Choroid plexus epithelial cell (primary cell): ENCODE measurements at regions not wholly inside any gene's neighbourhood (a gene's known extent, or its start where the extent isn't known, plus 50 kb on each side); places are given as distances from the start of the nearest gene placed in this dataset.

ENCODE experiments used
- DNase-seq: peaks from one replicate; pipeline ENCODE4 v3.0.0-alpha.2; 2010; ENCODE audit warnings: low read depth
- H3K4me3 ChIP-seq: 2 replicates; pipeline ENCODE4 v1.5.1; 2011; ENCODE audit warnings: low read depth, mild to moderate bottlenecking, control low read depth, low read length, moderate library complexity
- CTCF ChIP-seq: conservative IDR thresholded peaks from 2 replicates; pipeline ENCODE4 v1.5.1; 2011; ENCODE audit warnings: low read depth, mild to moderate bottlenecking, control low read depth, inconsistent platforms, low read length, moderate library complexity

GRCh38 chr9:135255033-135255840 is 167.8 kb downstream of the OLFM1 start:
- no peak for DNase-seq
- no peak overlapping the region for H3K4me3 ChIP-seq
- no peak for TF ChIP-seq CTCF

- no peak overlapping the region for H3K4me3 ChIP-seq
- TF ChIP-seq CTCF, result no peak
- DNase-seq, result no peak
Observed at GRCh38 chr9:135255841-135256580, 168.5 kb downstream of the OLFM1 start.

GRCh38 chr9:135256581-135257354 is 169.3 kb downstream of the OLFM1 start:
- no peak for TF ChIP-seq CTCF
- no peak overlapping the region for H3K4me3 ChIP-seq
- no peak for DNase-seq

GRCh38 chr9:135258461-135258860 is 171.0 kb downstream of the OLFM1 start:
- no peak for DNase-seq
- H3K4me3 ChIP-seq, result no peak overlapping the region
- no peak for TF ChIP-seq CTCF

GRCh38 chr9:135259273-135259672 is 171.8 kb downstream of the OLFM1 start:
- no peak for TF ChIP-seq CTCF
- DNase-seq, result no peak
- no peak overlapping the region for H3K4me3 ChIP-seq

- no peak for TF ChIP-seq CTCF
- DNase-seq, result no peak
- H3K4me3 ChIP-seq, result no peak overlapping the region
Observed at GRCh38 chr9:135260221-135261180, 173.0 kb downstream of the OLFM1 start.
